Gastrocnemius medialis (tissue), 4 donors: ENCODE measurements at regions not wholly inside any gene's neighbourhood (a gene's known extent, or its start where the extent isn't known, plus 50 kb on each side); places are given as distances from the start of the nearest gene placed in this dataset.

Source experiments
- ATAC-seq, 2 donors: fragments of 150-250 bp; one replicate each; pipeline ENCODE4 v1.9.1; 2016
- DNase-seq, 2 donors: peaks; one replicate each; pipeline ENCODE4 v3.0.0-alpha.2; 2019
- H3K27ac ChIP-seq, 4 donors: fragments of 200-600 bp; sonication (generic); 1 replicate in 1 of 4; 2 replicates in 3 of 4; pipeline ENCODE4 v1.5.1; 2016 to 2018; ENCODE audit warnings: mild to moderate bottlenecking in 2 of 4, moderate library complexity in 1 of 4
- H3K27me3 ChIP-seq, 3 donors: fragments of 200-600 bp; sonication (generic) in 2 of 3; 1 replicate in 1 of 3; 2 replicates in 2 of 3; pipeline versions ENCODE4 v1.5.1 to v1.6.0; 2016 to 2019; ENCODE audit warnings: mild to moderate bottlenecking in 1 of 3, moderate library complexity in 1 of 3
- H3K36me3 ChIP-seq, 2 donors: fragments of 200-600 bp; sonication (generic) in 1 of 2; one replicate each; pipeline ENCODE4 v1.5.1; 2017 to 2018
- H3K4me1 ChIP-seq, 2 donors: fragments of 200-600 bp; sonication (generic) in 1 of 2; one replicate each; pipeline ENCODE4 v1.5.1; 2016 to 2017; ENCODE audit warnings: mild to moderate bottlenecking in 2 of 2
- H3K4me3 ChIP-seq, 4 donors: fragments of 200-600 bp; sonication (generic) in 3 of 4; 1 replicate in 1 of 4; 2 replicates in 3 of 4; pipeline ENCODE4 v1.5.1; 2016 to 2019; ENCODE audit warnings: mild to moderate bottlenecking in 2 of 4
- H3K9me3 ChIP-seq, 3 donors: fragments of 200-600 bp; sonication (generic) in 2 of 3; 1 replicate in 1 of 3; 2 replicates in 2 of 3; pipeline ENCODE4 v1.5.1; 2016 to 2019
- POLR2A ChIP-seq, 2 donors: fragments of 450-650 bp; IDR thresholded peaks; one replicate each; pipeline ENCODE4 v1.6.1; 2017; ENCODE audit warnings: antibody characterized with exemption in 2 of 2, mild to moderate bottlenecking in 2 of 2, moderate library complexity in 2 of 2
- in situ Hi-C, 4 donors: fragments of 200-750 bp; cut with MboI; loops; one replicate each; pipeline versions ENCODE4 v1.15.0 to v1.8.0; 2017; ENCODE audit warnings: low sequenced_read_pairs in 4 of 4
- intact Hi-C: fragments of 100-400 bp; cut with DNase I; formaldehyde crosslinking; loops from one replicate; pipeline ENCODE4 v1.15.1; 2023; ENCODE audit warnings: low total_unique reads
- TF ChIP-seq, protein P1 (sequence below), 5 experiments: fragments of 450-650 bp in 3 of 5; fragments of 200-600 bp in 2 of 5; sonication (generic) in 2 of 5; IDR thresholded peaks in 4 of 5; conservative IDR thresholded peaks in 1 of 5; 1 replicate in 4 of 5; 2 replicates in 1 of 5; pipeline ENCODE4 v1.5.1; 2016 to 2019; ENCODE audit warnings: antibody characterized with exemption in 5 of 5, mild to moderate bottlenecking in 3 of 5, moderate library complexity in 3 of 5

DNA sequence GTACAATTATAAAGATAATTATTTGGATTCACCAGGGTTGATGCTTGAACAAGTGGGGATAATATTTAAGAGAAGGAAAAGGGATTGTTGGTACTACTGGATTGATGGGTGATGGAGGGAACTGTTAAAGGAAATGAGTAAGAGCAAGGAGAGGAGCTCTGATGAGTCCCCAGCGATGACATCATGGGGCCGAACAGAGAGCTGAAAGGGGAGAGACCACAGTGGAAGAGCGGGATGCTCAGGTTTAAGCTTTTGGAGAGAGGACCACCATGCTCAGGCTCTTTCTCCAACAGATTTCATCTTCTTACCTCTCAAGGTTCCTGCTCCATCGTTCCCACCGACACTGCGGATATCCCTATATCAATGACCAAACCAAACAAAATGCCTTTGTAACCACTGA, 568.7 kb downstream of the ETS1 start:
- in situ Hi-C loops: no loop called here
- H3K36me3 ChIP-seq: no peaks in the 10 kb centered on the region
- H3K9me3 ChIP-seq: no peaks in the 10 kb centered on the region
- H3K4me1 ChIP-seq: no peaks in the 10 kb centered on the region
- no peak overlapping the region for H3K4me3 ChIP-seq
- H3K27ac ChIP-seq: no peak overlapping the region
- intact Hi-C loops: no loop called here
- no peaks in the 10 kb centered on the region for H3K27me3 ChIP-seq
- no peak for ATAC-seq
- DNase-seq: no peak
- no peak for TF ChIP-seq POLR2A (IDR thresholded peaks at IDR 0.05)
- TF ChIP-seq, protein P1, sequence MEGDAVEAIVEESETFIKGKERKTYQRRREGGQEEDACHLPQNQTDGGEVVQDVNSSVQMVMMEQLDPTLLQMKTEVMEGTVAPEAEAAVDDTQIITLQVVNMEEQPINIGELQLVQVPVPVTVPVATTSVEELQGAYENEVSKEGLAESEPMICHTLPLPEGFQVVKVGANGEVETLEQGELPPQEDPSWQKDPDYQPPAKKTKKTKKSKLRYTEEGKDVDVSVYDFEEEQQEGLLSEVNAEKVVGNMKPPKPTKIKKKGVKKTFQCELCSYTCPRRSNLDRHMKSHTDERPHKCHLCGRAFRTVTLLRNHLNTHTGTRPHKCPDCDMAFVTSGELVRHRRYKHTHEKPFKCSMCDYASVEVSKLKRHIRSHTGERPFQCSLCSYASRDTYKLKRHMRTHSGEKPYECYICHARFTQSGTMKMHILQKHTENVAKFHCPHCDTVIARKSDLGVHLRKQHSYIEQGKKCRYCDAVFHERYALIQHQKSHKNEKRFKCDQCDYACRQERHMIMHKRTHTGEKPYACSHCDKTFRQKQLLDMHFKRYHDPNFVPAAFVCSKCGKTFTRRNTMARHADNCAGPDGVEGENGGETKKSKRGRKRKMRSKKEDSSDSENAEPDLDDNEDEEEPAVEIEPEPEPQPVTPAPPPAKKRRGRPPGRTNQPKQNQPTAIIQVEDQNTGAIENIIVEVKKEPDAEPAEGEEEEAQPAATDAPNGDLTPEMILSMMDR (IDR thresholded peaks at IDR 0.05 in 4 of 5, conservative IDR thresholded peaks at IDR 0.05 in 1 of 5): no peak

GRCh38 chr11:128005562-128005961, 581.8 kb downstream of the ETS1 start:
- H3K4me3 ChIP-seq: no peak overlapping the region
- ATAC-seq (no peak), DNase-seq (no peak)
- H3K9me3 ChIP-seq: no peaks in the 10 kb centered on the region
- intact Hi-C loops (no loop called here), in situ Hi-C loops (no loop called here)
- no peaks in the 10 kb centered on the region for H3K36me3 ChIP-seq
- H3K4me1 ChIP-seq: no peaks in the 10 kb centered on the region
- TF ChIP-seq, protein P1 (IDR thresholded peaks at IDR 0.05 in 4 of 5, conservative IDR thresholded peaks at IDR 0.05 in 1 of 5): no peak
- no peak overlapping the region for H3K27ac ChIP-seq
- no peaks in the 10 kb centered on the region for H3K27me3 ChIP-seq

GRCh38 chr11:127998421-127998820, 588.9 kb downstream of the ETS1 start:
- no peaks in the 10 kb centered on the region for H3K36me3 ChIP-seq
- H3K27ac ChIP-seq: no peak overlapping the region
- no peak for DNase-seq
- H3K9me3 ChIP-seq: no peaks in the 10 kb centered on the region
- no peak overlapping the region for H3K4me3 ChIP-seq
- no peaks in the 10 kb centered on the region for H3K4me1 ChIP-seq
- H3K27me3 ChIP-seq: no peaks in the 10 kb centered on the region
- ATAC-seq: no peak
- in situ Hi-C loops: no loop called here
- intact Hi-C loops: no loop called here
- TF ChIP-seq, protein P1 (IDR thresholded peaks at IDR 0.05 in 4 of 5, conservative IDR thresholded peaks at IDR 0.05 in 1 of 5): no peak
- no peak for TF ChIP-seq POLR2A (IDR thresholded peaks at IDR 0.05)

GRCh38 chr11:127997594-127997993, 589.8 kb downstream of the ETS1 start:
- H3K27me3 ChIP-seq: no peaks in the 10 kb centered on the region
- no peaks in the 10 kb centered on the region for H3K36me3 ChIP-seq
- H3K4me3 ChIP-seq: no peak overlapping the region
- H3K27ac ChIP-seq: no peak overlapping the region
- TF ChIP-seq, protein P1 (IDR thresholded peaks at IDR 0.05 in 4 of 5, conservative IDR thresholded peaks at IDR 0.05 in 1 of 5): no peak
- no peak for TF ChIP-seq POLR2A (IDR thresholded peaks at IDR 0.05)
- DNase-seq (no peak), ATAC-seq (no peak)
- H3K9me3 ChIP-seq: no peaks in the 10 kb centered on the region
- in situ Hi-C loops (no loop called here), intact Hi-C loops (no loop called here)
- H3K4me1 ChIP-seq: no peaks in the 10 kb centered on the region

DNA sequence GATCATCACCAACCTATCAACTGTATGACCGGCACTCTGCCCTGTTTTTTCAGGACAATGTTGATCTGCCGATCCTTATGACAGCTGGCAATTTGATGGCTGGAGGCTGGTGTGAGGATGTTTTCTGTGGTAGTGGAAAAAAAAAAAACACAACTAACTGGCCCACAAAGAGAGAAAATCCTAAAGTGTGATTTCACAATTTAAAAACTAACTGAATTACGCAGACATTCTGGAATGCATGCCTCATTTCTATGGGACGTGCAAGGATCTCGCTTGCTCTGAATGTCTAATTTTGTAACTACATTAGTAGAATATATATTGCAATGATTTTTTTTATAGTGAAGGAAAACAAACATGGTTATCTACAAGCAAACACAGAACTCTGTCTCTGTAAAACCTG, 590.5 kb downstream of the ETS1 start:
- ATAC-seq: no peak
- in situ Hi-C loops: no loop called here

More for the DNA sequence above, 590.5 kb downstream of the ETS1 start:
- no peak for TF ChIP-seq POLR2A (IDR thresholded peaks at IDR 0.05)
- TF ChIP-seq, protein P1 (IDR thresholded peaks at IDR 0.05 in 4 of 5, conservative IDR thresholded peaks at IDR 0.05 in 1 of 5): no peak
- DNase-seq: no peak
- Histone ChIP-seq H3K27ac (no peak overlapping the region), H3K4me1 (no peaks in the 10 kb centered on the region), H3K4me3 (no peak overlapping the region), H3K27me3 (no peaks in the 10 kb centered on the region), H3K9me3 (no peaks in the 10 kb centered on the region), H3K36me3 (no peaks in the 10 kb centered on the region)
- intact Hi-C loops: no loop called here
